ENCODE measurements at regions not wholly inside any gene's neighbourhood (a gene's known extent, or its start where the extent isn't known, plus 50 kb on each side); places are given as distances from the start of the nearest gene placed in this dataset.

DNA sequence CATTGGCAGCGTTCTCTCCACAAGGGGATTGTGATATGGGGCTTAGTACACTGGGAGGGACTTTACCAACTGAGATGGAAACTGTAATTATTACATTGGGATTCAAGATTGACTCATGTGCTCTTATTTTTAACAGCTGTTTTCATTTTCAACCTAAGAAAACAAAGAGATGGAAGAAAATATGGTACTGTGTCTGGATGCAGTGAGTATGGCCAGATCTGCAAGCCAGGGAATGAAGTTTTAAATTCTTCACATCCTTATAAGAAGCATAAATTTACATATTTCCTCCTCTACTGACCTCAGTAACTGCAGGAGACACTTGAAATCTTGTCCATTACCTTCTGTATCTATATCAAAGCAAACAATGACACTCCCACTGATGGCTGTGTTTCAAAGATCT, 81.5 kb upstream of the EDEM3 start:
- TF ChIP-seq EGR1 (IDR thresholded peaks at IDR 0.05; ENCODE audit: borderline replicate concordance, low read depth, low read length) (no peak), BRCA1 (IDR thresholded peaks at IDR 0.05; ENCODE audit: low read depth, low read length) (no peak), SUZ12 (IDR thresholded peaks at IDR 0.05; ENCODE audit: low read length) (no peak), JUN (IDR thresholded peaks at IDR 0.05; ENCODE audit: low read depth, low read length) (no peak), EP300 (IDR thresholded peaks at IDR 0.05; ENCODE audit: borderline replicate concordance in 1 of 2, low read depth in 2 of 2, low read length in 2 of 2) (no peak), EZH2 (IDR thresholded peaks at IDR 0.05; ENCODE audit: low read depth, low read length, severe bottlenecking) (no peak), SP4 (IDR thresholded peaks at IDR 0.05; ENCODE audit: low read length) (no peak)
